ENCODE measurements at regions not wholly inside any gene's neighbourhood (a gene's known extent, or its start where the extent isn't known, plus 50 kb on each side); places are given as distances from the start of the nearest gene placed in this dataset.

GRCh38 chr10:33612551-33612950 is 278.1 kb upstream of the NRP1 start:
- TF ChIP-seq CTCF (IDR thresholded peaks at IDR 0.05; ENCODE audit: borderline replicate concordance, extremely low read depth, low read length, poor library complexity, severe bottlenecking) (no peak), EZH2 (IDR thresholded peaks at IDR 0.05; ENCODE audit: borderline replicate concordance, low read depth, low read length, severe bottlenecking) (no peak)
